H1 (cell line): ENCODE measurements at regions not wholly inside any gene's neighbourhood (a gene's known extent, or its start where the extent isn't known, plus 50 kb on each side); places are given as distances from the start of the nearest gene placed in this dataset.

Source experiments
- CTCF ChIA-PET: fragments of 300-600 bp; sonication (Branson Sonifier 250); formaldehyde crosslinking; loops from one replicate; lab custom pipeline; 2021; ENCODE audit not compliant: partially characterized antibody; lab: Charles Lee
- POLR2A ChIA-PET: fragments of 300-600 bp; sonication (Branson Sonifier 250); formaldehyde crosslinking; loops from one replicate; lab custom pipeline; 2021; ENCODE audit warnings: inconsistent platforms; ENCODE audit not compliant: partially characterized antibody; lab: Charles Lee
- DNase-seq, 2 experiments: peaks; one replicate each; pipeline versions ENCODE4 v3.0.0 to v3.0.0-alpha.2; 2010 to 2022; ENCODE audit warnings: low spot score in 2 of 2, low read depth in 1 of 2, mixed read lengths in 1 of 2
- FAIRE-seq: peaks from 2 replicates; lab custom pipeline; 2011; peaks lifted over from hg19 to GRCh38; lab: Jason Lieb, UNC
- H2AFZ ChIP-seq: 2 replicates; pipeline ENCODE4 v1.8.1; 2012; ENCODE audit warnings: low read length, inconsistent platforms
- H2AK5ac ChIP-seq: 2 replicates; pipeline ENCODE4 v1.6.1; 2013; ENCODE audit warnings: low read depth, low read length
- H2BK120ac ChIP-seq: replicated peaks from 2 replicates; pipeline ENCODE3; 2013; ENCODE audit warnings: low read depth, low read length, inconsistent platforms
- H2BK12ac ChIP-seq: 2 replicates; pipeline ENCODE4 v1.6.1; 2013; ENCODE audit warnings: low read depth, low read length
- H2BK15ac ChIP-seq: 2 replicates; pipeline ENCODE4 v1.6.1; 2013; ENCODE audit warnings: low read length
- H2BK20ac ChIP-seq: 2 replicates; pipeline ENCODE4 v1.6.1; 2013; ENCODE audit warnings: low read length
- H2BK5ac ChIP-seq: 2 replicates; pipeline ENCODE4 v1.6.1; 2013; ENCODE audit warnings: low read depth, low read length
- H3K14ac ChIP-seq: 2 replicates; pipeline ENCODE4 v1.6.1; 2013; ENCODE audit warnings: inconsistent platforms; ENCODE audit not compliant: insufficient read length
- H3K18ac ChIP-seq: 2 replicates; pipeline ENCODE4 v1.6.1; 2013; ENCODE audit warnings: low read length; ENCODE audit errors: extremely low read depth
- H3K23ac ChIP-seq: 2 replicates; pipeline ENCODE4 v1.6.1; 2013; ENCODE audit warnings: inconsistent platforms; ENCODE audit not compliant: insufficient read length
- H3K23me2 ChIP-seq: 2 replicates; pipeline ENCODE4 v1.6.1; 2013; ENCODE audit warnings: low read depth, low read length
- H3K27ac ChIP-seq: 2 replicates; pipeline ENCODE4 v1.6.1; 2011; ENCODE audit warnings: low read depth, low read length, inconsistent platforms
- H3K27me3 ChIP-seq, 4 experiments: replicated peaks in 1 of 4; 1 replicate in 1 of 4; 2 replicates in 3 of 4; pipeline versions ENCODE4 v1.6.1 to v1.8.1; 2011 to 2013; ENCODE audit warnings: low read length in 3 of 4, mild to moderate bottlenecking in 3 of 4, inconsistent platforms in 2 of 4, mixed read lengths in 2 of 4, moderate library complexity in 1 of 4; ENCODE audit not compliant: control insufficient read depth in 3 of 4, insufficient read depth in 3 of 4; ENCODE audit errors: extremely low read depth in 1 of 4
- H3K36me3 ChIP-seq, 4 experiments: 2 replicates each; pipeline versions ENCODE4 v1.6.1 to v1.8.1; 2011 to 2013; ENCODE audit warnings: mild to moderate bottlenecking in 4 of 4, low read length in 3 of 4, moderate library complexity in 2 of 4, control low read depth in 1 of 4, inconsistent platforms in 1 of 4; ENCODE audit not compliant: insufficient read depth in 4 of 4, control insufficient read depth in 2 of 4
- H3K4ac ChIP-seq: replicated peaks from 2 replicates; pipeline ENCODE3; 2013; ENCODE audit warnings: low read length, low read depth, mixed read lengths, inconsistent platforms; ENCODE audit not compliant: insufficient read length
- H3K4me1 ChIP-seq, 4 experiments: replicated peaks in 1 of 4; 1 replicate in 1 of 4; 2 replicates in 3 of 4; pipeline versions ENCODE4 v1.6.1 to v1.8.1; 2011 to 2013; ENCODE audit warnings: low read length in 3 of 4, inconsistent platforms in 2 of 4, mixed read lengths in 1 of 4; ENCODE audit not compliant: insufficient read depth in 4 of 4, control insufficient read depth in 3 of 4
- H3K4me2 ChIP-seq, 2 experiments: 2 replicates each; pipeline versions ENCODE4 v1.6.1 to v1.8.1; 2011 to 2013; ENCODE audit warnings: low read depth in 2 of 2, low read length in 2 of 2, control low read depth in 1 of 2, inconsistent platforms in 1 of 2, mild to moderate bottlenecking in 1 of 2; ENCODE audit not compliant: insufficient read depth in 1 of 2
- H3K4me3 ChIP-seq, 4 experiments: fragments of 200-600, 300-600 bp in 1 of 4; sonication (generic), shearing (Covaris generic), sonication (Bioruptor Twin) in 1 of 4; 2 replicates each; pipeline versions ENCODE4 v1.5.1 to v1.8.1; 2011 to 2016; ENCODE audit warnings: low read length in 4 of 4, low read depth in 3 of 4, control low read depth in 2 of 4, inconsistent platforms in 2 of 4, mild to moderate bottlenecking in 2 of 4, mixed read lengths in 1 of 4, moderate library complexity in 1 of 4; ENCODE audit not compliant: insufficient read depth in 2 of 4; ENCODE audit errors: extremely low read depth in 1 of 4
- H3K56ac ChIP-seq: replicated peaks from 2 replicates; pipeline ENCODE3; 2013; ENCODE audit warnings: low read depth, mild to moderate bottlenecking, mixed read lengths, low read length, inconsistent platforms; ENCODE audit not compliant: insufficient read length
- H3K79me1 ChIP-seq: 2 replicates; pipeline ENCODE4 v1.6.1; 2013; ENCODE audit warnings: low read depth, low read length, control low read depth
- H3K79me2 ChIP-seq, 2 experiments: 2 replicates each; pipeline versions ENCODE4 v1.6.1 to v1.8.1; 2012 to 2013; ENCODE audit warnings: low read length in 2 of 2, mild to moderate bottlenecking in 2 of 2, inconsistent platforms in 1 of 2; ENCODE audit not compliant: insufficient read depth in 2 of 2, control insufficient read depth in 1 of 2
- H3K9ac ChIP-seq, 4 experiments: replicated peaks in 1 of 4; 1 replicate in 1 of 4; 2 replicates in 3 of 4; pipeline versions ENCODE4 v1.6.1 to v1.8.1; 2011 to 2013; ENCODE audit warnings: low read depth in 3 of 4, low read length in 3 of 4, control low read depth in 2 of 4, mild to moderate bottlenecking in 2 of 4, moderate library complexity in 2 of 4, inconsistent platforms in 1 of 4; ENCODE audit errors: extremely low read depth in 1 of 4
- H3K9me3 ChIP-seq, 2 experiments: 2 replicates each; pipeline versions ENCODE4 v1.6.1 to v1.8.1; 2012 to 2013; ENCODE audit warnings: mild to moderate bottlenecking in 2 of 2, moderate library complexity in 2 of 2, control low read depth in 1 of 2, inconsistent platforms in 1 of 2, low read depth in 1 of 2, low read length in 1 of 2, mixed read lengths in 1 of 2; ENCODE audit not compliant: insufficient read depth in 2 of 2
- H4K20me1 ChIP-seq, 2 experiments: replicated peaks in 1 of 2; 2 replicates each; pipeline versions ENCODE3 to v1.8.1; 2011 to 2013; ENCODE audit warnings: inconsistent platforms in 2 of 2, low read length in 2 of 2, mild to moderate bottlenecking in 1 of 2; ENCODE audit not compliant: insufficient read depth in 2 of 2, control insufficient read depth in 1 of 2
- H4K5ac ChIP-seq: 2 replicates; pipeline ENCODE4 v1.6.1; 2013; ENCODE audit warnings: low read length, low read depth, mixed read lengths, inconsistent platforms; ENCODE audit not compliant: insufficient read length
- H4K8ac ChIP-seq: 2 replicates; pipeline ENCODE4 v1.8.0; 2013; ENCODE audit warnings: mild to moderate bottlenecking, moderate library complexity, low read length, inconsistent platforms; ENCODE audit not compliant: insufficient read depth; ENCODE audit errors: extremely low read depth
- H4K91ac ChIP-seq: replicated peaks from 2 replicates; pipeline ENCODE3; 2013; ENCODE audit warnings: low read length, mixed read lengths, inconsistent platforms; ENCODE audit not compliant: insufficient read length
- GTF2F1 ChIP-seq: IDR thresholded peaks from 2 replicates; pipeline ENCODE4 v1.6.1; 2012; ENCODE audit warnings: low read depth, low read length, improper control_type of control experiment, borderline replicate concordance
- WGBS, 2 experiments: shearing (Covaris generic) in 1 of 2; methylation state at CpG; one replicate each; pipeline versions ENCODE4 v1.1.6 to v1.1.7; 2013 to 2015; ENCODE audit warnings: low lambda C conversion rate in 2 of 2, mixed read lengths in 2 of 2, inconsistent platforms in 1 of 2, low coverage in 1 of 2, missing lambda C conversion rate in 1 of 2; ENCODE audit not compliant: insufficient replicate concordance in 2 of 2, insufficient coverage in 1 of 2, insufficient read length in 1 of 2; ENCODE audit errors: extremely low coverage in 1 of 2, missing lambda C conversion rate in 1 of 2; 5-methylcytosine and 5-hydroxymethylcytosine counted together

DNA sequence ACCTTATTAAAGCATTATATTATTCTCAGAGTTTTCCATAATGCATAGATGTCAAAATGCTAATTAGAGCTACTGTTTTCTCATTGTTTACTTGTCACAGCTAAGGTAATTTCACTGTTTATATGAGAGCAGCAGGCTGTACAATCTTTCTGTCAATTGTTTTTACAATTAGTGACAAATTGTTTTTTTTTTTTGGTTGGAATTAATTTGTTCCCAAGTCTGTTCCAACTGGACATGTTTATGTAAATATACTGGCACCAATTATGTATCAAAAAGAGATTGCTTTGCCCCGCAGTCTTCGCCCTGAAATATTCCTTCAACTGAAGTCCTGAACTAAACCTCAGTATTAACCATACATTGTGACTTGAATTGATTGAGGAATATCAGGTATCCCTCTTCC, 72.3 kb upstream of the GRIA4 start:
- H3K36me3 ChIP-seq: no peaks in the 10 kb centered on the region
- ChIA-PET POLR2A (no interaction called here), CTCF (no interaction called here)
- no peak overlapping the region for H4K8ac ChIP-seq
- H2BK120ac ChIP-seq: no peak overlapping the region
- no peak overlapping the region for H3K9ac ChIP-seq
- H3K27ac ChIP-seq: no peak overlapping the region
- H3K27me3 ChIP-seq: no peaks in the 10 kb centered on the region
- H4K20me1 ChIP-seq: no peaks in the 10 kb centered on the region
- no peak overlapping the region for H2BK20ac ChIP-seq
- H3K79me2 ChIP-seq: no peaks in the 10 kb centered on the region
- WGBS, 2 experiments: 41% methylated on average over 2 of the region's 2 CpGs; no CpG with 5 or more reads in 1 of the 2 experiments
- H4K91ac ChIP-seq: no peak overlapping the region
- no peak overlapping the region for H2BK12ac ChIP-seq
- H2AFZ ChIP-seq: no peak overlapping the region
- H3K14ac ChIP-seq: no peak overlapping the region
- no peak overlapping the region for H3K18ac ChIP-seq
- no peak overlapping the region for H3K4me2 ChIP-seq
- no peak for DNase-seq
- no peak overlapping the region for H3K4me3 ChIP-seq
- no peaks in the 10 kb centered on the region for H3K9me3 ChIP-seq
- H2BK15ac ChIP-seq: no peak overlapping the region
- no peak for FAIRE-seq
- no peak overlapping the region for H4K5ac ChIP-seq
- H3K4ac ChIP-seq: no peak overlapping the region
- H3K4me1 ChIP-seq: no peaks in the 10 kb centered on the region
- no peak for TF ChIP-seq GTF2F1
- H3K56ac ChIP-seq: no peak overlapping the region
- H3K23me2 ChIP-seq: no peaks in the 10 kb centered on the region
- no peak overlapping the region for H2BK5ac ChIP-seq
- no peaks in the 10 kb centered on the region for H3K79me1 ChIP-seq
- no peak overlapping the region for H2AK5ac ChIP-seq
- no peak overlapping the region for H3K23ac ChIP-seq
